ENCODE measurements at regions not wholly inside any gene's neighbourhood (a gene's known extent, or its start where the extent isn't known, plus 50 kb on each side); places are given as distances from the start of the nearest gene placed in this dataset.

GRCh38 chr13:40124633-40125015 lies 469.2 kb downstream of the COG6 start:
- no peak overlapping the region for H4K91ac ChIP-seq (ENCODE audit: low read depth, low read length)
- H2AK5ac ChIP-seq (ENCODE audit: low read length), result no peak overlapping the region
- no peaks in the 10 kb centered on the region for H3K9me3 ChIP-seq (ENCODE audit: insufficient read depth, low read depth, low read length)
- no peak overlapping the region for H4K12ac ChIP-seq (ENCODE audit: low read depth, low read length)
- H3K18ac ChIP-seq (ENCODE audit: low read length), result no peak overlapping the region
- no peaks in the 10 kb centered on the region for H3K27me3 ChIP-seq (ENCODE audit: insufficient read depth, low read length)
- H2BK5ac ChIP-seq (ENCODE audit: low read depth, low read length, poor library complexity), result no peak overlapping the region
- H2BK12ac ChIP-seq (ENCODE audit: low read length), result no peak overlapping the region
- no peaks in the 10 kb centered on the region for H3K79me1 ChIP-seq (ENCODE audit: low read length)
- H3K4me3 ChIP-seq (ENCODE audit: low read depth, low read length), result no peak overlapping the region
- no peak overlapping the region for H3K4ac ChIP-seq (ENCODE audit: low read depth, low read length)
- no peak overlapping the region for H2BK120ac ChIP-seq (ENCODE audit: insufficient read depth, low read length, poor library complexity)
- H4K8ac ChIP-seq (ENCODE audit: low read depth, low read length), result no peak overlapping the region
- no peak overlapping the region for H3K14ac ChIP-seq (ENCODE audit: low read length)
- no peak overlapping the region for H3K23ac ChIP-seq (ENCODE audit: low read length)
- H3K9ac ChIP-seq (ENCODE audit: low read length), result no peak overlapping the region
- no peak for DNase-seq
- H2AFZ ChIP-seq (ENCODE audit: insufficient read depth, low read length, poor library complexity), result no peak overlapping the region
- H3K36me3 ChIP-seq (ENCODE audit: control insufficient read depth in 1 of 2, insufficient read depth in 2 of 2, low read length in 2 of 2), result no peaks in the 10 kb centered on the region
- H3K4me2 ChIP-seq (ENCODE audit: low read length), result no peak overlapping the region
- no peak overlapping the region for H3K27ac ChIP-seq (ENCODE audit: low read depth, low read length)
- H3K79me2 ChIP-seq (ENCODE audit: control insufficient read depth, insufficient read depth, low read length, poor library complexity), result no peaks in the 10 kb centered on the region
- no CpG with 5 or more reads among the region's 2 CpGs for WGBS (ENCODE audit: extremely low coverage, insufficient coverage, insufficient read length)
- no peaks in the 10 kb centered on the region for H3K4me1 ChIP-seq (ENCODE audit: control insufficient read depth in 1 of 2, insufficient read depth in 2 of 2, low read length in 2 of 2)

- whole genome bisulfite sequencing (ENCODE audit: extremely low coverage, insufficient coverage, insufficient read length), result no CpG with 5 or more reads among the region's 3 CpGs
- Histone ChIP-seq H2AK5ac (ENCODE audit: low read length) (no peak overlapping the region), H4K91ac (ENCODE audit: low read depth, low read length) (no peak overlapping the region), H3K27me3 (ENCODE audit: insufficient read depth, low read length) (no peaks in the 10 kb centered on the region), H3K18ac (ENCODE audit: low read length) (no peak overlapping the region), H3K4me3 (ENCODE audit: low read depth, low read length) (no peak overlapping the region), H3K36me3 (ENCODE audit: control insufficient read depth in 1 of 2, insufficient read depth in 2 of 2, low read length in 2 of 2) (no peaks in the 10 kb centered on the region), H3K4ac (ENCODE audit: low read depth, low read length) (no peak overlapping the region), H3K9me3 (ENCODE audit: insufficient read depth, low read depth, low read length) (no peaks in the 10 kb centered on the region), H2BK5ac (ENCODE audit: low read depth, low read length, poor library complexity) (no peak overlapping the region), H4K12ac (ENCODE audit: low read depth, low read length) (no peak overlapping the region), H3K23ac (ENCODE audit: low read length) (no peak overlapping the region), H3K4me1 (ENCODE audit: control insufficient read depth in 1 of 2, insufficient read depth in 2 of 2, low read length in 2 of 2) (no peaks in the 10 kb centered on the region), H4K8ac (ENCODE audit: low read depth, low read length) (no peak overlapping the region), H3K79me1 (ENCODE audit: low read length) (no peaks in the 10 kb centered on the region), H2AFZ (ENCODE audit: insufficient read depth, low read length, poor library complexity) (no peak overlapping the region), H3K9ac (ENCODE audit: low read length) (no peak overlapping the region), H3K79me2 (ENCODE audit: control insufficient read depth, insufficient read depth, low read length, poor library complexity) (no peaks in the 10 kb centered on the region), H3K14ac (ENCODE audit: low read length) (no peak overlapping the region), H3K27ac (ENCODE audit: low read depth, low read length) (no peak overlapping the region), H3K4me2 (ENCODE audit: low read length) (no peak overlapping the region), H2BK12ac (ENCODE audit: low read length) (no peak overlapping the region), H2BK120ac (ENCODE audit: insufficient read depth, low read length, poor library complexity) (no peak overlapping the region)
- no peak for DNase-seq
These were observed 469.9 kb downstream of the COG6 start for GRCh38 chr13:40125336-40125735.

GRCh38 chr13:40126306-40127085 lies 471.0 kb downstream of the COG6 start:
- WGBS (ENCODE audit: extremely low coverage, insufficient coverage, insufficient read length), result no CpG with 5 or more reads among the region's 7 CpGs
- Histone ChIP-seq H2BK5ac (ENCODE audit: low read depth, low read length, poor library complexity) (no peak overlapping the region), H3K9me3 (ENCODE audit: insufficient read depth, low read depth, low read length) (no peaks in the 10 kb centered on the region)

GRCh38 chr13:40127476-40127875 lies 472.0 kb downstream of the COG6 start:
- H3K4me3 ChIP-seq (ENCODE audit: low read depth, low read length), result no peak overlapping the region
- no peak overlapping the region for H3K4ac ChIP-seq (ENCODE audit: low read depth, low read length)
- no peaks in the 10 kb centered on the region for H3K36me3 ChIP-seq (ENCODE audit: control insufficient read depth in 1 of 2, insufficient read depth in 2 of 2, low read length in 2 of 2)
- no peak overlapping the region for H2AFZ ChIP-seq (ENCODE audit: insufficient read depth, low read length, poor library complexity)
- no peak overlapping the region for H2BK5ac ChIP-seq (ENCODE audit: low read depth, low read length, poor library complexity)
- no peaks in the 10 kb centered on the region for H3K27me3 ChIP-seq (ENCODE audit: insufficient read depth, low read length)
- H3K23ac ChIP-seq (ENCODE audit: low read length), result no peak overlapping the region
- no peaks in the 10 kb centered on the region for H3K9me3 ChIP-seq (ENCODE audit: insufficient read depth, low read depth, low read length)
- H3K18ac ChIP-seq (ENCODE audit: low read length), result no peak overlapping the region
- no peak overlapping the region for H3K4me2 ChIP-seq (ENCODE audit: low read length)
- no peak overlapping the region for H4K91ac ChIP-seq (ENCODE audit: low read depth, low read length)
- H2BK12ac ChIP-seq (ENCODE audit: low read length), result peak overlapping the region; percentile 48
- no peak overlapping the region for H3K27ac ChIP-seq (ENCODE audit: low read depth, low read length)
- H4K12ac ChIP-seq (ENCODE audit: low read depth, low read length), result no peak overlapping the region
- H3K79me1 ChIP-seq (ENCODE audit: low read length), result no peaks in the 10 kb centered on the region
- H4K8ac ChIP-seq (ENCODE audit: low read depth, low read length), result no peak overlapping the region
- no peaks in the 10 kb centered on the region for H3K4me1 ChIP-seq (ENCODE audit: control insufficient read depth in 1 of 2, insufficient read depth in 2 of 2, low read length in 2 of 2)
- H3K9ac ChIP-seq (ENCODE audit: low read length), result no peak overlapping the region
- no peak for DNase-seq
- no peak overlapping the region for H3K14ac ChIP-seq (ENCODE audit: low read length)
- no peak overlapping the region for H2AK5ac ChIP-seq (ENCODE audit: low read length)
- no peak overlapping the region for H2BK120ac ChIP-seq (ENCODE audit: insufficient read depth, low read length, poor library complexity)
- H3K79me2 ChIP-seq (ENCODE audit: control insufficient read depth, insufficient read depth, low read length, poor library complexity), result no peaks in the 10 kb centered on the region

More at GRCh38 chr13:40126306-40127085, 471.0 kb downstream of the COG6 start:
- no peak for DNase-seq
- no peaks in the 10 kb centered on the region for H3K79me1 ChIP-seq (ENCODE audit: low read length)
- H3K27me3 ChIP-seq (ENCODE audit: insufficient read depth, low read length), result no peaks in the 10 kb centered on the region
- H3K4me3 ChIP-seq (ENCODE audit: low read depth, low read length), result no peak overlapping the region
- no peak overlapping the region for H2BK12ac ChIP-seq (ENCODE audit: low read length)
- H3K36me3 ChIP-seq (ENCODE audit: control insufficient read depth in 1 of 2, insufficient read depth in 2 of 2, low read length in 2 of 2), result no peaks in the 10 kb centered on the region
- H3K4ac ChIP-seq (ENCODE audit: low read depth, low read length), result no peak overlapping the region
- H3K4me1 ChIP-seq (ENCODE audit: control insufficient read depth in 1 of 2, insufficient read depth in 2 of 2, low read length in 2 of 2), result no peaks in the 10 kb centered on the region
- no peak overlapping the region for H4K12ac ChIP-seq (ENCODE audit: low read depth, low read length)
- no peak overlapping the region for H4K91ac ChIP-seq (ENCODE audit: low read depth, low read length)
- no peak overlapping the region for H2AFZ ChIP-seq (ENCODE audit: insufficient read depth, low read length, poor library complexity)
- H3K9ac ChIP-seq (ENCODE audit: low read length), result no peak overlapping the region
- no peaks in the 10 kb centered on the region for H3K79me2 ChIP-seq (ENCODE audit: control insufficient read depth, insufficient read depth, low read length, poor library complexity)
- H3K23ac ChIP-seq (ENCODE audit: low read length), result no peak overlapping the region
- H2BK120ac ChIP-seq (ENCODE audit: insufficient read depth, low read length, poor library complexity), result peak overlapping the region; percentile 17
- H3K14ac ChIP-seq (ENCODE audit: low read length), result no peak overlapping the region
- no peak overlapping the region for H3K4me2 ChIP-seq (ENCODE audit: low read length)
- H3K18ac ChIP-seq (ENCODE audit: low read length), result no peak overlapping the region
- no peak overlapping the region for H4K8ac ChIP-seq (ENCODE audit: low read depth, low read length)
- H2AK5ac ChIP-seq (ENCODE audit: low read length), result no peak overlapping the region
- no peak overlapping the region for H3K27ac ChIP-seq (ENCODE audit: low read depth, low read length)

Measured in trophoblast cell (in vitro differentiated cells and primary cell).